Spleen (tissue), 7 donors: ENCODE measurements at regions not wholly inside any gene's neighbourhood (a gene's known extent, or its start where the extent isn't known, plus 50 kb on each side); places are given as distances from the start of the nearest gene placed in this dataset.

ENCODE experiments used
- CTCF ChIP-seq, 11 experiments: fragments of 200-600 bp in 7 of 11; fragments of 450-650 bp in 4 of 11; sonication (generic) in 4 of 11; IDR thresholded peaks in 8 of 11; conservative IDR thresholded peaks in 3 of 11; 1 replicate in 7 of 11; 2 replicates in 4 of 11; pipeline versions ENCODE4 v1.4.0 to v1.8.0; 2016 to 2021; ENCODE audit warnings: antibody characterized with exemption in 11 of 11, inconsistent platforms in 4 of 11, mild to moderate bottlenecking in 1 of 11
- POLR2A ChIP-seq, 3 donors: fragments of 450-650 bp; IDR thresholded peaks; one replicate each; pipeline ENCODE4 v1.5.1; 2017; ENCODE audit warnings: antibody characterized with exemption in 3 of 3, mild to moderate bottlenecking in 1 of 3
- POLR2AphosphoS5 ChIP-seq, 3 donors: sonication (generic); formaldehyde crosslinking; IDR thresholded peaks; one replicate each; pipeline ENCODE4 v1.5.1; 2017; ENCODE audit warnings: antibody characterized with exemption in 3 of 3
- donor health status: DM: no; HTN: no; CAD: no; lungs with moderate emphysema.
- donor health status: DM: no; HTN: no; CAD: no.
- donor health status: DM: no; HTN: no; CAD: no.

DNA sequence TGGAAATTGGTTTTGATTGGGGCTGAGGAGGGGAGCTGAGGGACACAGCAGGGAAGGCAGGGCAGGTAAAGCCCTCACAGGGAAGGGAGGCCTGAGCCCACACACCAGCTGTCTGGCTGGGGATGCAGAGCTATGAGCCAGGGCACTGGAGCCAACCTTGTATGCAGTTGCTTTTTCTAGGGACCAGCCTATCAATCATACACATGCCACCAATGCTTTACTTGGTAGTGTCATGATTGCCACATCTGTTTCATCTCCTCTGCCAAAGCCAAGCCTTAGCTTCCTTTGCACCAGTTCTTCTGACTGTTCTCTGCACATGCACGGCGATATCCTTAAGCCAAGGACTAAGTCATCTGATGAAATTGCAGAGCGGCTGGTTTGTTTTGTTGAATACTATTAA, 207.1 kb upstream of the PLET1 start:
- TF ChIP-seq CTCF (IDR thresholded peaks at IDR 0.05 in 8 of 11, conservative IDR thresholded peaks at IDR 0.05 in 3 of 11) = no peak
- no peak for TF ChIP-seq POLR2A (IDR thresholded peaks at IDR 0.05)
- no peak for TF ChIP-seq POLR2AphosphoS5 (IDR thresholded peaks at IDR 0.05)
